ENCODE measurements at regions not wholly inside any gene's neighbourhood (a gene's known extent, or its start where the extent isn't known, plus 50 kb on each side); places are given as distances from the start of the nearest gene placed in this dataset.

GRCh38 chr4:171042989-171043524 lies 770.1 kb upstream of the GALNTL6 start:
- no peak for ATAC-seq
- Histone ChIP-seq H3K9me3 (ENCODE audit: control insufficient read depth in 2 of 3, low read length in 3 of 3) (no peaks in the 10 kb centered on the region), H3K4me1 (ENCODE audit: control insufficient read depth in 2 of 2, insufficient read depth in 2 of 2, low read length in 2 of 2) (no peaks in the 10 kb centered on the region), H3K36me3 (ENCODE audit: control insufficient read depth in 2 of 3, insufficient read depth in 3 of 3, low read length in 3 of 3) (no peaks in the 10 kb centered on the region), H3K27ac (ENCODE audit: low read depth, low read length) (no peak overlapping the region), H3K4me3 (ENCODE audit: low read length) (no peak overlapping the region), H3K27me3 (ENCODE audit: control insufficient read depth in 2 of 2, insufficient read depth in 2 of 2, low read length in 2 of 2) (no peaks in the 10 kb centered on the region)
- POLR2A ChIA-PET = no interaction called here
- Mint-ChIP-seq H3K4me1 (no peaks in the 10 kb centered on the region), H3K27me3 (no peaks in the 10 kb centered on the region), H3K27ac (no peak overlapping the region), H3K4me3 (no peak overlapping the region), H3K36me3 (no peaks in the 10 kb centered on the region), H3K9me3 (peaks cover 0 to 12% (median 4%) of the 10 kb centered on the region in 11 donors)
- DNase-seq = no peak
- intact Hi-C loops (cut with micrococcal nuclease) = no loop called here
- CTCF ChIA-PET = no interaction called here

GRCh38 chr4:171035909-171036308 lies 777.3 kb upstream of the GALNTL6 start:
- no peaks in the 10 kb centered on the region for H3K9me3 ChIP-seq (ENCODE audit: control insufficient read depth in 2 of 3, low read length in 3 of 3)
- peaks cover 0 to 2% (median 0%) of the 10 kb centered on the region in 7 donors for H3K4me1 Mint-ChIP-seq
- POLR2A ChIA-PET = no interaction called here
- CTCF ChIA-PET = interaction anchor here (0.7 kb wide), 1 partner anchor 34 kb away, joined by 3 read pairs; no protein-coding TSS in a partner anchor
- H3K27me3 Mint-ChIP-seq = no peaks in the 10 kb centered on the region
- no peak overlapping the region for H3K27ac Mint-ChIP-seq
- no peaks in the 10 kb centered on the region for H3K36me3 ChIP-seq (ENCODE audit: control insufficient read depth in 2 of 3, insufficient read depth in 3 of 3, low read length in 3 of 3)
- no peaks in the 10 kb centered on the region for H3K4me1 ChIP-seq (ENCODE audit: control insufficient read depth in 2 of 2, insufficient read depth in 2 of 2, low read length in 2 of 2)
- peaks cover 0 to 3% (median 0%) of the 10 kb centered on the region in 5 donors for H3K36me3 Mint-ChIP-seq
- ATAC-seq (no peak), DNase-seq (no peak)
- intact Hi-C loops (cut with micrococcal nuclease) = no loop called here
- peaks cover 0 to 15% (median 0%) of the 10 kb centered on the region in 11 donors for H3K9me3 Mint-ChIP-seq
- H3K27me3 ChIP-seq (ENCODE audit: control insufficient read depth in 2 of 2, insufficient read depth in 2 of 2, low read length in 2 of 2) = no peaks in the 10 kb centered on the region
- no peak overlapping the region for H3K27ac ChIP-seq (ENCODE audit: low read depth, low read length)
- H3K4me3 Mint-ChIP-seq = no peak overlapping the region
- H3K4me3 ChIP-seq (ENCODE audit: low read length) = no peak overlapping the region

- intact Hi-C loops (cut with micrococcal nuclease) = no loop called here
- peaks cover 0 to 2% (median 0%) of the 10 kb centered on the region in 7 donors for H3K4me1 Mint-ChIP-seq
- no peak for DNase-seq
- Histone ChIP-seq H3K4me3 (ENCODE audit: low read length) (no peak overlapping the region), H3K27me3 (ENCODE audit: control insufficient read depth in 2 of 2, insufficient read depth in 2 of 2, low read length in 2 of 2) (no peaks in the 10 kb centered on the region), H3K4me1 (ENCODE audit: control insufficient read depth in 2 of 2, insufficient read depth in 2 of 2, low read length in 2 of 2) (no peaks in the 10 kb centered on the region), H3K9me3 (ENCODE audit: control insufficient read depth in 2 of 3, low read length in 3 of 3) (no peaks in the 10 kb centered on the region), H3K36me3 (ENCODE audit: control insufficient read depth in 2 of 3, insufficient read depth in 3 of 3, low read length in 3 of 3) (no peaks in the 10 kb centered on the region), H3K27ac (ENCODE audit: low read depth, low read length) (no peak overlapping the region)
- no peak for ATAC-seq
- ChIA-PET POLR2A (no interaction called here), CTCF (no interaction called here)
- H3K9me3 Mint-ChIP-seq = peaks cover 0 to 15% (median 0%) of the 10 kb centered on the region in 11 donors
- H3K27ac Mint-ChIP-seq = no peak overlapping the region
- no peaks in the 10 kb centered on the region for H3K27me3 Mint-ChIP-seq
- H3K36me3 Mint-ChIP-seq = peaks cover 0 to 3% (median 0%) of the 10 kb centered on the region in 5 donors
- no peak overlapping the region for H3K4me3 Mint-ChIP-seq
Observed at GRCh38 chr4:171031338-171031737, 781.9 kb upstream of the GALNTL6 start.

GRCh38 chr4:171025776-171026175 lies 787.4 kb upstream of the GALNTL6 start:
- DNase-seq (no peak), ATAC-seq (no peak)
- intact Hi-C loops (cut with micrococcal nuclease) = no loop called here
- H3K9me3 ChIP-seq (ENCODE audit: control insufficient read depth in 2 of 3, low read length in 3 of 3) = no peaks in the 10 kb centered on the region
- H3K4me3 Mint-ChIP-seq = no peak overlapping the region
- ChIA-PET CTCF (no interaction called here), POLR2A (no interaction called here)
- no peaks in the 10 kb centered on the region for H3K4me1 Mint-ChIP-seq
- no peaks in the 10 kb centered on the region for H3K4me1 ChIP-seq (ENCODE audit: control insufficient read depth in 2 of 2, insufficient read depth in 2 of 2, low read length in 2 of 2)
- H3K27ac Mint-ChIP-seq = no peak overlapping the region
- no peaks in the 10 kb centered on the region for H3K36me3 ChIP-seq (ENCODE audit: control insufficient read depth in 2 of 3, insufficient read depth in 3 of 3, low read length in 3 of 3)
- no peaks in the 10 kb centered on the region for H3K27me3 ChIP-seq (ENCODE audit: control insufficient read depth in 2 of 2, insufficient read depth in 2 of 2, low read length in 2 of 2)
- H3K27ac ChIP-seq (ENCODE audit: low read depth, low read length) = no peak overlapping the region
- H3K4me3 ChIP-seq (ENCODE audit: low read length) = no peak overlapping the region
- no peaks in the 10 kb centered on the region for H3K27me3 Mint-ChIP-seq
- H3K9me3 Mint-ChIP-seq = peaks cover 0 to 8% (median 0%) of the 10 kb centered on the region in 11 donors
- H3K36me3 Mint-ChIP-seq = no peaks in the 10 kb centered on the region

GRCh38 chr4:171025343-171025742 lies 787.9 kb upstream of the GALNTL6 start:
- intact Hi-C loops (cut with micrococcal nuclease) = no loop called here
- Mint-ChIP-seq H3K9me3 (peaks cover 0 to 8% (median 0%) of the 10 kb centered on the region in 11 donors), H3K36me3 (no peaks in the 10 kb centered on the region), H3K27me3 (no peaks in the 10 kb centered on the region), H3K4me1 (no peaks in the 10 kb centered on the region), H3K27ac (no peak overlapping the region), H3K4me3 (no peak overlapping the region)
- no peak for ATAC-seq
- CTCF ChIA-PET = no interaction called here
- Histone ChIP-seq H3K9me3 (ENCODE audit: control insufficient read depth in 2 of 3, low read length in 3 of 3) (no peaks in the 10 kb centered on the region), H3K27ac (ENCODE audit: low read depth, low read length) (no peak overlapping the region), H3K4me1 (ENCODE audit: control insufficient read depth in 2 of 2, insufficient read depth in 2 of 2, low read length in 2 of 2) (no peaks in the 10 kb centered on the region), H3K27me3 (ENCODE audit: control insufficient read depth in 2 of 2, insufficient read depth in 2 of 2, low read length in 2 of 2) (no peaks in the 10 kb centered on the region), H3K36me3 (ENCODE audit: control insufficient read depth in 2 of 3, insufficient read depth in 3 of 3, low read length in 3 of 3) (no peaks in the 10 kb centered on the region), H3K4me3 (ENCODE audit: low read length) (no peak overlapping the region)
- POLR2A ChIA-PET = no interaction called here
- DNase-seq = no peak

GRCh38 chr4:171024720-171025303 lies 788.4 kb upstream of the GALNTL6 start:
- no peak for ATAC-seq
- no peaks in the 10 kb centered on the region for H3K36me3 ChIP-seq (ENCODE audit: control insufficient read depth in 2 of 3, insufficient read depth in 3 of 3, low read length in 3 of 3)
- DNase-seq = no peak
- no peaks in the 10 kb centered on the region for H3K4me1 ChIP-seq (ENCODE audit: control insufficient read depth in 2 of 2, insufficient read depth in 2 of 2, low read length in 2 of 2)
- CTCF ChIA-PET = interaction anchor here (0.7 kb wide), 1 partner anchor 22 kb away, joined by 4 read pairs; no protein-coding TSS in a partner anchor
- POLR2A ChIA-PET = no interaction called here
- Mint-ChIP-seq H3K36me3 (no peaks in the 10 kb centered on the region), H3K4me1 (no peaks in the 10 kb centered on the region), H3K4me3 (no peak overlapping the region), H3K9me3 (peaks cover 0 to 8% (median 0%) of the 10 kb centered on the region in 11 donors), H3K27me3 (no peaks in the 10 kb centered on the region), H3K27ac (no peak overlapping the region)
- intact Hi-C loops (cut with micrococcal nuclease) = no loop called here
- H3K9me3 ChIP-seq (ENCODE audit: control insufficient read depth in 2 of 3, low read length in 3 of 3) = no peaks in the 10 kb centered on the region
- H3K27me3 ChIP-seq (ENCODE audit: control insufficient read depth in 2 of 2, insufficient read depth in 2 of 2, low read length in 2 of 2) = no peaks in the 10 kb centered on the region
- H3K4me3 ChIP-seq (ENCODE audit: low read length) = no peak overlapping the region
- no peak overlapping the region for H3K27ac ChIP-seq (ENCODE audit: low read depth, low read length)

- intact Hi-C loops (cut with micrococcal nuclease) = no loop called here
- Histone ChIP-seq H3K4me1 (ENCODE audit: control insufficient read depth in 2 of 2, insufficient read depth in 2 of 2, low read length in 2 of 2) (no peaks in the 10 kb centered on the region), H3K36me3 (ENCODE audit: control insufficient read depth in 2 of 3, insufficient read depth in 3 of 3, low read length in 3 of 3) (no peaks in the 10 kb centered on the region), H3K27ac (ENCODE audit: low read depth, low read length) (no peak overlapping the region), H3K27me3 (ENCODE audit: control insufficient read depth in 2 of 2, insufficient read depth in 2 of 2, low read length in 2 of 2) (no peaks in the 10 kb centered on the region), H3K9me3 (ENCODE audit: control insufficient read depth in 2 of 3, low read length in 3 of 3) (no peaks in the 10 kb centered on the region), H3K4me3 (ENCODE audit: low read length) (no peak overlapping the region)
- DNase-seq (no peak), ATAC-seq (no peak)
- no peaks in the 10 kb centered on the region for H3K4me1 Mint-ChIP-seq
- H3K36me3 Mint-ChIP-seq = no peaks in the 10 kb centered on the region
- H3K9me3 Mint-ChIP-seq = peaks cover 0 to 5% (median 0%) of the 10 kb centered on the region in 11 donors
- H3K27me3 Mint-ChIP-seq = no peaks in the 10 kb centered on the region
- CTCF ChIA-PET = no interaction called here
- H3K4me3 Mint-ChIP-seq = no peak overlapping the region
- H3K27ac Mint-ChIP-seq = no peak overlapping the region
- POLR2A ChIA-PET = no interaction called here
Observed at GRCh38 chr4:171022824-171023230, 790.4 kb upstream of the GALNTL6 start.
